Duodenal mucosa (tissue), 2 donors: ENCODE measurements at regions not wholly inside any gene's neighbourhood (a gene's known extent, or its start where the extent isn't known, plus 50 kb on each side); places are given as distances from the start of the nearest gene placed in this dataset.

Source experiments
- H3K27ac ChIP-seq: one replicate; pipeline ENCODE4 v1.7.0; 2013; ENCODE audit warnings: low read depth, low read length
- H3K27me3 ChIP-seq, 2 donors: one replicate each; pipeline ENCODE4 v1.7.0; 2013; ENCODE audit warnings: low read length in 2 of 2, control low read depth in 1 of 2; ENCODE audit not compliant: insufficient read depth in 2 of 2, control insufficient read depth in 1 of 2
- H3K36me3 ChIP-seq, 2 donors: one replicate each; pipeline ENCODE4 v1.7.0; 2013; ENCODE audit warnings: low read length in 2 of 2, control low read depth in 1 of 2; ENCODE audit not compliant: insufficient read depth in 2 of 2, control insufficient read depth in 1 of 2
- H3K4me1 ChIP-seq, 2 donors: one replicate each; pipeline ENCODE4 v1.7.0; 2013; ENCODE audit warnings: low read length in 2 of 2, control low read depth in 1 of 2; ENCODE audit not compliant: insufficient read depth in 2 of 2, control insufficient read depth in 1 of 2
- H3K4me3 ChIP-seq, 2 donors: one replicate each; pipeline ENCODE4 v1.7.0; 2013; ENCODE audit warnings: low read length in 2 of 2, low read depth in 1 of 2
- H3K9ac ChIP-seq, 2 donors: one replicate each; pipeline ENCODE4 v1.7.0; 2013; ENCODE audit warnings: low read length in 2 of 2, low read depth in 1 of 2
- H3K9me3 ChIP-seq, 2 donors: one replicate each; pipeline ENCODE4 v1.7.0; 2013; ENCODE audit warnings: low read length in 2 of 2, control low read depth in 1 of 2; ENCODE audit not compliant: control insufficient read depth in 1 of 2

GRCh38 chr9:86443992-86444391 is 89.8 kb upstream of the TUT7 start:
- no peaks in the 10 kb centered on the region for H3K36me3 ChIP-seq
- no peaks in the 10 kb centered on the region for H3K27me3 ChIP-seq
- no peak overlapping the region for H3K27ac ChIP-seq
- H3K9ac ChIP-seq: no peak overlapping the region
- H3K9me3 ChIP-seq: no peaks in the 10 kb centered on the region
- H3K4me1 ChIP-seq: no peaks in the 10 kb centered on the region
- no peak overlapping the region for H3K4me3 ChIP-seq

GRCh38 chr9:86434039-86434726 is 80.0 kb upstream of the TUT7 start:
- peaks cover 0 to 3% of the 10 kb centered on the region in 2 donors for H3K27me3 ChIP-seq
- H3K4me3 ChIP-seq: no peak overlapping the region
- H3K4me1 ChIP-seq: no peaks in the 10 kb centered on the region
- no peaks in the 10 kb centered on the region for H3K36me3 ChIP-seq
- H3K27ac ChIP-seq: no peak overlapping the region
- H3K9ac ChIP-seq: no peak overlapping the region
- H3K9me3 ChIP-seq: no peaks in the 10 kb centered on the region

GRCh38 chr9:86424251-86424891 is 70.2 kb upstream of the TUT7 start:
- Histone ChIP-seq H3K36me3 (no peaks in the 10 kb centered on the region), H3K27me3 (no peaks in the 10 kb centered on the region), H3K9ac (no peak overlapping the region), H3K27ac (no peak overlapping the region), H3K9me3 (no peaks in the 10 kb centered on the region), H3K4me3 (no peak overlapping the region), H3K4me1 (no peaks in the 10 kb centered on the region)

- H3K36me3 ChIP-seq: no peaks in the 10 kb centered on the region
- peaks cover 0 to 7% of the 10 kb centered on the region in 2 donors for H3K27me3 ChIP-seq
- H3K27ac ChIP-seq: no peak overlapping the region
- H3K9me3 ChIP-seq: no peaks in the 10 kb centered on the region
- H3K4me3 ChIP-seq: no peak overlapping the region
- no peaks in the 10 kb centered on the region for H3K4me1 ChIP-seq
- H3K9ac ChIP-seq: no peak overlapping the region
Observed at GRCh38 chr9:86413971-86414880, 60.0 kb upstream of the TUT7 start.

GRCh38 chr9:86410281-86410680 is 56.1 kb upstream of the TUT7 start:
- Histone ChIP-seq H3K36me3 (no peaks in the 10 kb centered on the region), H3K4me3 (no peak overlapping the region), H3K9ac (no peak overlapping the region), H3K4me1 (no peaks in the 10 kb centered on the region), H3K27ac (no peak overlapping the region), H3K27me3 (peaks cover 0 to 7% of the 10 kb centered on the region in 2 donors), H3K9me3 (no peaks in the 10 kb centered on the region)

- Histone ChIP-seq H3K9me3 (no peaks in the 10 kb centered on the region), H3K27ac (no peak overlapping the region), H3K9ac (no peak overlapping the region), H3K36me3 (no peaks in the 10 kb centered on the region), H3K4me3 (no peak overlapping the region), H3K27me3 (peaks cover 0 to 7% of the 10 kb centered on the region in 2 donors), H3K4me1 (no peaks in the 10 kb centered on the region)
Observed at GRCh38 chr9:86408121-86408520, 53.9 kb upstream of the TUT7 start.

- Histone ChIP-seq H3K27me3 (peaks cover 0 to 7% of the 10 kb centered on the region in 2 donors), H3K4me3 (no peak overlapping the region), H3K36me3 (no peaks in the 10 kb centered on the region), H3K9ac (no peak overlapping the region), H3K27ac (no peak overlapping the region), H3K4me1 (no peaks in the 10 kb centered on the region), H3K9me3 (no peaks in the 10 kb centered on the region)
Observed at GRCh38 chr9:86407022-86407421, 52.8 kb upstream of the TUT7 start.

GRCh38 chr9:86406366-86406765 is 52.2 kb upstream of the TUT7 start:
- Histone ChIP-seq H3K9ac (no peak overlapping the region), H3K4me3 (no peak overlapping the region), H3K36me3 (no peaks in the 10 kb centered on the region), H3K9me3 (no peaks in the 10 kb centered on the region), H3K27ac (no peak overlapping the region), H3K27me3 (peaks cover 0 to 7% of the 10 kb centered on the region in 2 donors), H3K4me1 (no peaks in the 10 kb centered on the region)

GRCh38 chr9:86405926-86406325 is 51.7 kb upstream of the TUT7 start:
- Histone ChIP-seq H3K36me3 (no peaks in the 10 kb centered on the region), H3K4me1 (no peaks in the 10 kb centered on the region), H3K4me3 (no peak overlapping the region), H3K27ac (no peak overlapping the region), H3K9ac (no peak overlapping the region), H3K9me3 (no peaks in the 10 kb centered on the region), H3K27me3 (peaks cover 0 to 7% of the 10 kb centered on the region in 2 donors)

- Histone ChIP-seq H3K27ac (no peak overlapping the region), H3K9me3 (no peaks in the 10 kb centered on the region), H3K36me3 (no peaks in the 10 kb centered on the region), H3K4me3 (no peak overlapping the region), H3K27me3 (no peaks in the 10 kb centered on the region), H3K9ac (no peak overlapping the region), H3K4me1 (no peaks in the 10 kb centered on the region)
Observed at GRCh38 chr9:86405086-86405491, 50.9 kb upstream of the TUT7 start.
